GM18502 (cell line): ENCODE measurements at regions not wholly inside any gene's neighbourhood (a gene's known extent, or its start where the extent isn't known, plus 50 kb on each side); places are given as distances from the start of the nearest gene placed in this dataset.

Experiments used
- ATAC-seq: cut with Tn5 transposase; IDR thresholded peaks from one replicate; pipeline ENCODE4 v1.9.1; 2021; ENCODE audit warnings: mild to moderate bottlenecking; ENCODE audit not compliant: unreplicated experiment, poor library complexity

DNA sequence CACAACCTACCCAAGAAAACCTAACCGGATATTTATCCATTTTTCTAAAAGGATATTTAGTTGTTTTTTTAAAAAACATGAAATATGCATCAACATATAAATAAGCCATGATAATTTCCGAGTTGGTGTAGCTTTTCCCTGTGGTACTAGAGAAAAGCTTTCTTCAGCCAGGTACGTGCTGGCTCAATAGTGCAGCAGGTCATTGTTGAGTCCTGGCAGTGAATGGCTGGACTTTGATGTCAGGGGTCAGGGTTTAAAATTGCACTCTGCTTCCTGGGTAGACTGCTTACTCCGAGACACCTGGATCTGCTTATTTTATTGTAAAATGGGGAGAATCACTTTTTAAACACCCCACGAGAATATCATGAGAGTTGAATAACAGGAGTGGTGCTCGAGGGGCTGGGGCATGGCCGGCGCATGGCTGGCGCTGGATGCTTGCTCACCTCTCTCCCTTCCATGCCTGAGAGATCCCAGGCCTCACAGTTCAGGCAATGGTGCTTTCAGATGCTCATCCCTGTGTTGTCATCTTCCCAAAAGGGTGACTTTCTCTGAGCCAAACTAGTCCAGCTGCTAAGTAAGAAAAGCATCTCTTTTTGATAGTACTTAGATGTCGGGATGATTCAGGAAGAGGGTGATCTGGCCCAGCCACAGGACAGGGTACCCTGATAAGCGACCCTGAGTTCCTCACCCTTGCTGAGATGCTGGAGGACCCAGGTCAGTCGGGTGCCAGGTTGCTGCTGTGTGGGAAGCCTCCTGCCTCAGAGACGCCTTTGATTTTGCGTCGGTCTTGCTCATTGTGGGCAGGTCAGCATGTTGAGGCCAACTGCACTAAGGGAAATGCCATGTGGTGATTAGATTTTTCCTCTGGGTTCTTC lies 269.1 kb upstream of the FOXQ1 start:
- ATAC-seq = no peak

DNA sequence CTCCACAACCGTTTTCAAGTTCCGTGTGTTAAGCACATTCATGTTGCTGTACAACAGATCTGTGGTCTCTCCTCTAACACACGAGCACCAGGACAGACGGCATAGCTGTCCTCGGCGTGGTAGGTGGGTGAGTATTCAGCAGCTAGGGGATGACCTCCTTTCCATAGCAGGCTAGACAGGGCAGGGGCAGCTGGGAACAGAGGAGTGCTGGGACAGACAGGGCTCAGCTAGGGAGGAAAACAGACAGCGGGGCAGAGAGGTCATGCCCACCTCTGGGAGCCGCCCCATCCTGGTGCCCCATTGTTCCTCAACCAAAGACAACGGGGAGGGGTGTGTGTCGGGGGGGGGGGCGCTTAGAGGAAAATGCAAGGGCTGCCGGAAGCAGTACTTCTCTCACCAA lies 271.5 kb upstream of the FOXQ1 start:
- ATAC-seq = no peak

DNA sequence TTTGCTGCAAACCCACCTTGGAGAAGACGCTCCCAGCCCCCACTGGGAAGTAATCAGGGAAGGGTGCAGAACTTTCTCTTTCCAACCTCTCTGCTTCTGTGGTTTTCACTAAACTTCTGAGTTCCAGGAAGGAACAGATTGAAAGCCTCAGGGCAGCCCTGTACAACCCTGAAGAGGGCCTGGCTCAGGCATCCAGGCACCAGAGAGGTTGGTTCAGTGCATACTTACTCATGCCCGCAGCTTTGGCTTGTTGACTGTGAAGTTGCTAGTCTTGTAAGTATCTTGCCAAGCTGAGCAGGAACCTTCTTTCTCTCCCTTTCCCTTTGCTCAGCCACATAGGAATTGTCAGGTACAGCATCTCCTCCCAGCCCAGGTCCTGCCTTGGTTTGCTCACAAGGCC lies 272.2 kb upstream of the FOXQ1 start:
- ATAC-seq = no peak

DNA sequence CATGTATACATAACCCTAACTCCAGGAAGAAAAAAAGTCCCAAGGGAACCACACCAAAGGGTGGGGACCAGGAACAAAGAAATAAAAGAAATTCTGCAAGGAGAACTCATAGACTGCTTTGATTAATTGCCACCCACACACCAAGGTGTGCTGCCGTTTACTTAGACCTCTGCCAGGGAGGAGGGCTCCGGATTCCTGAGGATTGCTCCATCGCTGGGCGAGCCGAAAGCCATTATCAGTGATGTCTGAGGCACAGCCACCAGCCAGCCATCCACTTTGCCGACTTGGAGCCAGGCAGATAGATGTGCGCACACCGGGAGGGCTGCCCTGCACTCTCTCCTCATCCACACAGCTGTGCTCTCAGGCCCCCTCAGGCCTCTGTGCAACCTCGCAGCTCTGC lies 272.7 kb upstream of the FOXQ1 start:
- no peak for ATAC-seq

DNA sequence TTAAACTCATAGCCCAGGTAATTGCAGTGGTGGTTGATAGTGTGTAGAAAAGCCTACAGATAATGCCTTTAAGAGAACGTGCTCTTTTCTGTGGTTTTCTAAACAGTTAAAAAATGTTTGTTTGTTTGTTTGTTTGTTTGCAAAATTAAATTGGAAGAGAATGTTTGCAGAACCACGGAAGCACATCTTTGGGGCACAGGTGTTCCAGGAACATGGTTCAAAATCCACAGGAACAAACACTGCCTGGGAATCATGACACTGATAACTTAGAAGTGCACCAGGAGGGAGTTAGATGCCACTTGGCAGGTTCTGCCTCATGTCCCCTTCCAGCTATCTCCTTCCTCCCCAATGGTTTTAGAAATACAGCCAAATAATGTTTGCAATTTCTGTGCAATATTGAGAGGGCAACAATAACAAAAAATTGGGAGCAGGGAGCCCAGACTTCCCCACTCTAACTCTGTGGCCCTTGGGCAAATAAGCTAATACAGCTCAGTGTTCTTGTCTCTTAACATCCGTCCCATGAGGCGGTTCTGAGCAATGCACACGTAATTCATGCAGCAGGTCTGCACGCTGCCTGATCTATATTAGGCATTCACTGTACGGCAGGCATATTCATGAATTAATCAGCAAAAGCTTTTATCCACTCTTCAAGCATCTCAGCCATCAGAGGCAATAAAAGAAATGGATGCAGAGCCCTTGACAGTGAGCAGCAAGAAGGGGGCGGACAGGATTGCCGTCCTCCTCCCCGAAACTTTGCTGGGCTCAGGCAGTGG lies 274.3 kb upstream of the FOXQ1 start:
- no peak for ATAC-seq

DNA sequence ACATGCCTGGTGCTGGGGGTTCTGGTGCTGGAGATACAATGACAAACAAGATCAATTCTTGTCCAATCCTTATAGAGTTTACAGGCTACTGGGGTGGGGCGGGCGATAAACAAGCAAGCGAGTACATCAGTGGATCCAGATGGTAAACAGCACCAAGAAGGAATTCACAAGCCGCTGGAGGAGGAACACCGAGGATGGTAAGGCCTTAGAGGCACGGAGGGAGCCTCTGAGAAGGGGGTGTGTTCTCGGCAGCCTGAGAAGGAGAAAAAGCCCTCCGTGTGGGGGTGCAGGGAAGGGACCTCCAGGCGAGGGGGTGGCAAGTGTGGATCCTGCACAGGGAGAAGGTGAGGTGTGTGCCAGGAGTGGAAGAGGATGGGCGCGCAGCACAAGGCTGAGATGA lies 276.5 kb upstream of the FOXQ1 start:
- ATAC-seq = no peak

DNA sequence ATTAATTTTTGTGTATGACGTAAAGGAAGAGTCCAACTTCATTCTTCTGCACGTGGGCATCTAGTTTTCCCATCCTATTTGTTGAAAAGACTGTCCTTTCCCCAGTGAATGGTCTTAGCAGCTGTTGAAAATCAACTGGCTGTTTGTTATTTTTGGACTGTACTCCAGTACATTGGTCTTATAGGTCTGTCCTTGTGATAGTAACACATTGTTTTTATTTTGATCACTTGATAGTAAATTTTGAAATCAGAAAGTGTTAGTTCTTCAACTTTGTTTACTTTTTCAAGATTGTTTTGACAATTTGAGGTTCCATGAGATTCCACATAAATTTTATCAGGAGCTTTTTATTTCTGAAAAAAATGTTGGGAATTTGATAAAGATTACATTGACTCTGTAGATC lies 280.2 kb upstream of the FOXQ1 start:
- no peak for ATAC-seq

DNA sequence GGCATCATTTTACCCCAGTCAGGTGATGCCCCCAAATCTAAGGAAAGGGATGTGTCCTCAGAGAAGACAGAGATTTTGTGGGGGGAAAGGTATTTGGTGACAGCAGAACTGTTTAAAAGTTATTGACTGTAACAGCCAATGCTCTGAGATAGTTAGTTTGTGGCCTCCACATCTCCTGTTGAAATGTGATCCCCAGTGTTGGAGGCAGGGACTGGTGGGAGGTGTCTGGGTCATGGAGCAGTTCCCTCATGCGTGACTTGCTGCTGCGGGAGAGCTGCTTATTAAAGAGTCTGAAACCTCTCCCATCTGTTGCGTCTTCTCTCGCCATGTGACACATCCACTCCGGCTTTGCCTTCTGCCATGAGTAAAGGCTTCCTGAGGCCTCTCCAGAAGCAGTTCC lies 282.8 kb upstream of the FOXQ1 start:
- no peak for ATAC-seq

DNA sequence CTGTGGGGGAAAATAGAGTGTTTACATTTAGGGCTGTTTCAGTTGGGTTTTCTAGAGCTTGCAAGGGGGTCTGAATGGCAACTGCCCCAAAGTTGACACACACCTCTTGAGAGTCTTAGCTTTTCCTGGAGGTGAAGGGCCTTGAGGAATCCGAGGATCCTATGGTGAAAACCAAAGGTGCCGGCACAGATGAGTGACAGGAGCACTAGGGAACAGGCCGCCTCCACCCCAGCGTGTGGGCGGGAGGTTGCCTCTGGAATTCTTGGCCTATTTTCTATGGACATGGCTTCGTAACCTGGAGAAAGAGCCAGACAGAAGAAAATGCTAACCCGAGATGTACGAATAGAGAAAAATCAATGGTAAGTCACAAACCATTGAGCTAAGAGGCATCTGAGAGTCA lies 283.2 kb upstream of the FOXQ1 start:
- no peak for ATAC-seq

DNA sequence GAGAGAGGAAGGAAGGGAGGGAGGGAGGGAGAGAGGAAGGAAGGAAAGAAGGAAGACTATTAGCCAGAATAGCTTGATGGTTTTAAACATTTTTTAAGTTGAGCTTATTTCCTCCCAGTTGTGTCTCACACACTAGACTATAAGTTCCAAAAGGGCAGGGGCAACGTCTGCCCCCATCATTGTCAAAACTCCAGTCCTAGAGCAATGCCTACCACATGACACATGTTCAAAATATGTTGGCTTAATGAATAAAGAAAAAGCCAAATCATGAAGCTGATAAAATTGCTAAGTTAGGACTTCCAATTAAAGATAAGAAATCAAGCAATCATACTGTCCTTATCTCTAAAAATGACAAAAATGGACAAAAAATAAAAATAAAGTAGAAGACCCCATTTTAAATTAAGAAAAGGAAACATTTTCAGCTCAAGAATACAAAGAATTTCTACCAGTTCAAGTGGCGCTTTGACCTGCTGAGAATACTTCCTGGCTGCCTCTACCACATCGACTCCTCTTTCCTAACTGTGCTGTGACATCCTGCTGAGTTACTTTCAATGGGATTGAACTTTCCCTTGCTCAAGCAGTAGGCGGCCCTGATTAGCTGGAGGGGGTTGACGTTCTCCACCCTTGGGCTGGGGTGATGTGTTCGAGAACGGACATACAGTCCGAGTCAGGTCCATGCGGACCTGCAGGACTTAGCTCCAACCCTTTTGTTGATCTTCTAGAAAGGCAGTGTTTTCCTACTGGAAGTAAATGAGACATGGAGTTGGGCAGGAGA lies 283.9 kb upstream of the FOXQ1 start:
- ATAC-seq = no peak

DNA sequence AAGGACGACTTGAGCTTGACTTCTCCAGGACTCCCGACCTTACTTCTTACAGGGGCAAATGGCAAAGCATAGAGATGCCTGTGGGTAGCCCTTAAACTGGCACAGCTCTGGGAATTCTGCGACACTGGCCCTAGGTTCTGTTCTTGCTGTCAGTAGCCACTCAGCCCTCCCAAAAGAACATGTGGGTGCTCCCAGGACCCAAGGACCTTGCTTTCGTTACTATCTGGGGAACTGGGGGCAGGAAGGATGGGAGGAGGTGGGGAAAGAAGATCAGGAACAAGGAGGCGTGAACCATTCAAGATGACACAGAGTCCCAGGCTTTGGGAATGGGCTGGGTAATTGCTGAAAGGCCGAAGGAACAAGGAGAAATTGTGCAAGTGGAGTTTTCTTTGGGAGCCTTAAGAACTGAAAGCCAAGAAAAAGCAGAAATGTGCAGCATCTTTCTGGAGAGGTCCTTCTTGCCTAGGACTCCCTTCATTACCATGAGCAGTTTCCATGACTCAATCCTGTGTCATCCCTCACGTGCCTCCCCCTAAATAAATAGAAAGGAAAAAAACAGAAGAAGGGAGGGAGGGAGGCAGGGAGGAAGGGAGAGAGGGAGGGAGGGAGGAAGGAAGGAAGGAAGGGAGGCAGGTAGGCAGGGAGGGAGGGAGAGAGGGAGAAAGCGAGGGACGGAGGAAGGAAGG lies 284.6 kb upstream of the FOXQ1 start:
- no peak for ATAC-seq

DNA sequence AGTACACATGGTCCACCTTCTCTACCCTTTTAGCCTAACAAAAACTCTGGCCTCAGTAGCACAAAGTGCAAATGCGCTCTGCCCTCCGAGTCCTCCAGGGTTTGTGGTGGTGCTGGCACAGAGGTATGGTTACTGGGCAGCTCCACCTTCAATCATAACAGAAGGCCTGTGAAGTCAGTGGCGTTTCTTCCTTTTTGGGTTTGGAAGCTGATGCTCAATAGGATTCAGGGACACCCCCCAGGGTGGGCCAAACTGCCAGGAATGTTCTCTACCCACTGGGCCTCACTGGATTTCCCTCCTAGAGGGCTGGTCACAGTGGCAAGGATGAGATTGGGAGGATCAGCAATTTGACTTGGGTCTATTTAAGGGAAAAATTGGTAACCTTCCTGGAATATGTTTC lies 286.1 kb upstream of the FOXQ1 start:
- no peak for ATAC-seq

DNA sequence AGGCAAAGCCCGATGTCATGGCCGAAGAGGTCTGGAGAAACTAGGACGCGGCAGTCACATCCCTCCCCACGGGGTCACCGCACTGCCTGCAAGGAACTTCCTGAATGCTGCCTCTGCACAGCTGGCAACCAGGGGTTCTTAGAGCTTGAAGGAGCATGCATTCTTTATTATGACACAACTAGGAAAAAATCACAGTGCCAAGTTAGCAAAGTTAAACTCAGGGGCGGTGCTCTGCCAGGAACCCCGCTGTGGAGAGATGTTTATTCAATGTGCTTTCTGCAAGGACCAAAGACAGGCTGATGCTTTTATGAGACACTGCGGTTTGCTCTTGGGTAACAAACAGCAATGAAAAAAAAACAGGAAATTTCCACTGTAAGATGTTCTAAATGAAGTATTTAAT lies 287.3 kb upstream of the FOXQ1 start:
- ATAC-seq = no peak

DNA sequence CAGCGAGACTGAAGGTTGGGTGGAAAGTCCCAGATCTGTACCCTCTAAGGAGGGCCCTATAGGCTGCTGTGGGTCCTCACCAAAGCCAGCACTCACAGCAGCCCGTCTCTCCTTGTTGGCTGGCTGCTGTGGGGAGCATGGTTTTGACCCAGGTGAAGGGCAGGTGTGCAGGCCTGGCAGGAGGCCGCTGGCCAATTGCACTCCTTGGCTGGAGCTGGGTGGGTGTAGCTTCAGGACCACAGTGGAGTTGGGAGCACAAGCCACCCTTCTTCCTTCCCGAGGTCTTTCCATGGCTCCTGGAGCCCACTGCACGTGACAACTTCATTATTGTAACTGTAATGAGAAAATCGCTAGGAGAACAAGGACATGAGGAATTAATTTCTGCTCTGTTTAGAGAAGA lies 287.7 kb upstream of the FOXQ1 start:
- ATAC-seq = no peak

DNA sequence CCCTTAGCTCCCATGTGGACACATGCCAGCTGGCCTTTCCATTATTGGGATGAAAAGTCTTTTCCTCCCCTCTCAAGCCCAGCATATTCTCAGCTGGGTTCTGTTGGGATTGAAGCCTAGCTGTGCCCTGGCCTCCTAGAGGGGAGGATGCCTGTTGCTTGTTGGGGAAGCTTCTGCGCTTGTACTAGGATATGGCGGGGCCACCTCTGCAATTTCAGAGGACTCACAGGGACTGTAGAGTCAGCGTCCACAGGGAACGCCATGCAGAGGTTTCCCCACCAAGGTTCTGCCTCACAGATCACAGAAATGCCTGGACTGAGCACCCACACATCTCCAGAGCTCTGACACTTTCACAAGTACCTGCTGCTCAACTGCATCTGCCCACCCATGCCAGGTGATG lies 288.7 kb upstream of the FOXQ1 start:
- ATAC-seq = no peak

DNA sequence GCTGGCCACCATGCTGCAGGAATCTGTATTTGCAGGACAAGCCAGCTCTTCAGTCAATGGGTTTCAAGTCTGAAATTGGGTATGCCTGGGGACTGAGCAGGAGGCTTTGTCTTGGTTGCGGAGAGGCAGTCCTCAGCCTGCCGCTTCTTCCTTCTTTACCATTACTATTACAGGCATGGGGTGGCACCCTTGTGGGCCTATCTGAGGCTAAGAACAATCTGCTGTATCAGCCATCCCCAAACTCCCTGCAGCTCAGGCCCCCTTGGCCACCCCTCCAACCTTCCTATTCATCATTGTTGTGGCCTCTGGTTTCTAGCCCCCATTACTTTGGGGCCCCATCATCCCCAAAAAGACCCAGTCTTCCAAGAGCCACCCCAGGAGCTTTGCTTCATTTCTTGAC lies 289.2 kb upstream of the FOXQ1 start:
- no peak for ATAC-seq

DNA sequence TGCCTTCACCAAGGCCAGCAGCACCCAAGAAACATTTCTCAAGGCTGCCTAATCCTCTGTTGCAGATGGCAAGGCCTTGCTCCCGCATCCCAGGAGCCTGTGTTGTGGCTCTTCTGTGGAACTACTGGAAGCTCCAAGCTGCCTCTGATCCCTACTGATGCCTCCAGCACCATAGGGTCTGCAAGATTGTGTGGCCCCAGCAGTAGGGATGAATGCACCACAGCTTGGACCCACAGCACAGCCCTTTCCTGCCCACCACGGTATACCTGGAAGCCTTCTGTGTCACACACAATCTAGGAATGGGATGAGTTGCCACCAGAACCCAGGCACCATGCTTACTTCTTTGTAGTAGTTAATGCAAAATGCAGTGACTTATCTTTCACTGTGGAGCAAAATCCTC lies 291.1 kb upstream of the FOXQ1 start:
- no peak for ATAC-seq

DNA sequence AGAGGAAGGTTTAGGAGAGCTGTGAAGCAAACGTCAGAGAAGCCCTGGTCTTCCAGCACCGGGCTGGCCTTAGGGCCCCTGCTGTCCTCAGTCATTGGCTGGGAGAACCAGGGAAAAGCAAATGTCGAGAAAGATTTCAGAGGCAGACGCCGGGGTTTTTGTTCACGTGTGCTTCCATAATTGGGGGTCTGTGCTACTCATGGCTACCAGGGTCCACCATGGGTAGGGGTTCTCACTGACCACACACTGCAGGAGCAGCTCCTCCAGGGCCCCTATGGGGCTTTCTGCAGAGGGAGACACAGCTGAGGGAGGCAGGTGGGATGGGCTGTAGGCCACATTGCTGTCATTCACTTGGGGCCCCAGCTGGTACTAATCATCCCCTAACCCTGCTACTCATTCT lies 291.8 kb upstream of the FOXQ1 start:
- no peak for ATAC-seq

DNA sequence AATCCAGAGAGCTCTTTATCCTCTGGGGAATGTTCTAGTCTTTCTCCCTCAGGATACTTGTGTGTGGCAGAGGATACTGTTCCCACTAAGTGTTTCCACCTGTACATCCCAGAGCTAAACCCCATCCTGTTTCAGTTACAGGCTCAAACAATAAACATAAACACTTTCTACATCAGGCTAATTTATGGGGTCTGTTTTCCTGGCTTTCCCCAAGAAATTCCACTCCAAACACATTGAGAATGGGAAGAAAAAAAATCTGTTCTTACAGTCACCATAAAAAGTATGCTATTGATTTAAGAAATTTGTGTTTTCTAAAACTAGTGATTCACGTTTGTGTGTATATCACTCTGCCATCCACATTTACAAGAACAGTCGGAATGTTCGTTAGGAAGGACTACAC lies 293.9 kb upstream of the FOXQ1 start:
- ATAC-seq = no peak
